ENCODE measurements at regions not wholly inside any gene's neighbourhood (a gene's known extent, or its start where the extent isn't known, plus 50 kb on each side); places are given as distances from the start of the nearest gene placed in this dataset.

- Mint-ChIP-seq H3K4me3 (no peak overlapping the region), H3K36me3 (ENCODE audit: low read depth) (no peaks in the 10 kb centered on the region), H3K27ac (peak overlapping the region; percentile 53 to 95 (median 84)), H3K4me1 (peaks cover 23% of the 10 kb centered on the region), H3K27me3 (ENCODE audit: low read depth) (no peaks in the 10 kb centered on the region), H3K9me3 (peaks cover 20% of the 10 kb centered on the region)
- no peak for TF ChIP-seq CTCF (IDR thresholded peaks at IDR 0.05; ENCODE audit: unreplicated experiment in 3 of 3)
These were observed 57.3 kb upstream of the PLSCR4 start for GRCh38 chr3:146308222-146308621.

DNA sequence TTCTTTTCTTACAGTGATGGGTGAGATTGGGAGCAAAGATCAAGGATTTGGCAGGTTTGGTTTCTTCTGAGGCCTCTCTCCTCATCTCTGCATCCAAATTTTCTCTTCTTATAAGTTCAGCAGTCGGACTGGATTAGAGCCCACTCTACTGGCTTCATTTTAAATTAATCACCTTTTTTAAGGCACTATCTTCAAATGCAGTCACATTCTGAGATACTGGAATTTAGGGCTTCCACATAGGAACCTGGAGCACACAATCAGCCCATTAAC lies 56.5 kb upstream of the PLSCR4 start:
- no peaks in the 10 kb centered on the region for H3K27me3 Mint-ChIP-seq (ENCODE audit: low read depth)
- peaks cover 23% of the 10 kb centered on the region for H3K4me1 Mint-ChIP-seq
- H3K9me3 Mint-ChIP-seq, result peaks cover 16% of the 10 kb centered on the region
- no peaks in the 10 kb centered on the region for H3K36me3 Mint-ChIP-seq (ENCODE audit: low read depth)
- peak overlapping the region in 2 of 3 experiments; percentile 85 to 95 for H3K27ac Mint-ChIP-seq
- no peak for TF ChIP-seq CTCF (IDR thresholded peaks at IDR 0.05; ENCODE audit: unreplicated experiment in 3 of 3)
- no peak overlapping the region for H3K4me3 Mint-ChIP-seq

DNA sequence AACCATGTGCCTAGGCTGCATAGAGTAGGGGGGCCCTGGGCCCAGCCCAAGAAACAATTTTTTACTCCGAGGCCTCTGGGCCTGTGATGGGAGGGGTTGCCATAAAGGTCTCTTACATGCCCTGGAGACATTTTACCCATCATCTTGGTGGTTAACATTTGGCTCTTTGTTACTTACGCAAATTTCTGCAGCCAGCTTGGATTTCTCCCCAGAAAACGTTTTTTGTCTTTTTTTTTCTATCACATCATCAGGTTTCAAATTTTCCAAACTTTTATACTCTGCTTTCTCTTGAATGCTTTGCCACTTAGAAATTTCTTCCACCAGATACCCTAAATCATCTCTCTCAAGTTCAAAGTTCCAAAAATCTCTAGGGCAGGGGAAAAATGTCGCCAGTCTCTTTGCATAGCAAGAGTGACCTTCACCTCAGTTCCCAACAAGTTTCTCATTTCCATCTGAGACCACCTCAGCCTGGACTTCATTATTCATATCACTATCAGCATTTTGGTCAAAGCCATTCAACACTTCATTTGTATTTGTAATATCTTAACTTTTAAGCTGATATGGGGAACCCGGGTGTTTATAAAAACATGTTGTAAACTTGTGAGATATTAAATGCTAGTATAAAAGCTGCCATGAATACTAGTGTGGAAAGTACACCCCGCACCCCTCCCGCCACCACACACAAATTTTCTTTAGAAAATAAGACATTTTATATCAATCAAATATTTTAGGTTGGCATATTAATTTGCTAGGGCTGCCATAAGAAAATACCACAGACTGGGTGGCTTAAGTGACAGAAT lies 56.0 kb upstream of the PLSCR4 start:
- peak overlapping the region in 2 of 3 experiments; percentile 85 to 95 for H3K27ac Mint-ChIP-seq
- H3K4me1 Mint-ChIP-seq, result peaks cover 23% of the 10 kb centered on the region
- TF ChIP-seq CTCF (IDR thresholded peaks at IDR 0.05; ENCODE audit: unreplicated experiment in 3 of 3), result no peak
- no peaks in the 10 kb centered on the region for H3K36me3 Mint-ChIP-seq (ENCODE audit: low read depth)
- peaks cover 14% of the 10 kb centered on the region for H3K9me3 Mint-ChIP-seq
- H3K4me3 Mint-ChIP-seq, result no peak overlapping the region
- H3K27me3 Mint-ChIP-seq (ENCODE audit: low read depth), result no peaks in the 10 kb centered on the region

DNA sequence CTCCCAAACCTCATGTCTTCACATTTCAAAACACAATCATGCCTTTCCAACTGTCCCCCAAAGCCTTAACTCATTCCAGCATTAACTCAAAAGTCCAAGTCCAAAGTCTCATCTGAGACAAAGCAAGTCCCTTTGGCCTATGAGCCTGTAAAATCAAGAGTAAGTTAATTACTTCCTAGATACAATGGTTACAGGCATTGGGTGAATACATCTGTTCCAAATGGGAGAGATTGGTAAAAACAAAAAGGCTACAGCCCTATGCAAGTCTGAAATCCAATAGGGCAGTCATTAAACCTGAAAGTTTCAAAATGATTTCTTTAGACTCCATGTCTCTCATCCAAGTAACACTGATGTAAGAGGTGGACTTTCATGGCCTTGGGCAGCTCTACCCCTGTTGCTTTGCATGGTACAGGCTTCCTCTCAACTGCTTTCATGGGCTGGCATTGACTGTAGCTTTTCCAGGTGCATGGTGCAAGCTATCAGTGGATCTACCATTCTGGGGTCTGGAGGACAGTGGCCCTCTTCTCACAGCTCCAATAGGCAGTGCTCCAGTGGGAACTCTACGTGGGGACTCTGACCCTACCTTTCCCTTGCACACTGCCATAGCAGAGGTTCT lies 55.0 kb upstream of the PLSCR4 start:
- Mint-ChIP-seq H3K27ac (no peak overlapping the region), H3K9me3 (peaks cover 14% of the 10 kb centered on the region), H3K27me3 (ENCODE audit: low read depth) (no peaks in the 10 kb centered on the region), H3K4me3 (no peak overlapping the region), H3K4me1 (peaks cover 23% of the 10 kb centered on the region), H3K36me3 (ENCODE audit: low read depth) (no peaks in the 10 kb centered on the region)
- no peak for TF ChIP-seq CTCF (IDR thresholded peaks at IDR 0.05; ENCODE audit: unreplicated experiment in 3 of 3)

- Mint-ChIP-seq H3K36me3 (ENCODE audit: low read depth) (no peaks in the 10 kb centered on the region), H3K4me3 (no peak overlapping the region), H3K27ac (no peak overlapping the region), H3K4me1 (peaks cover 7% of the 10 kb centered on the region), H3K27me3 (ENCODE audit: low read depth) (no peaks in the 10 kb centered on the region), H3K9me3 (peaks cover 12% of the 10 kb centered on the region)
- TF ChIP-seq CTCF (IDR thresholded peaks at IDR 0.05; ENCODE audit: unreplicated experiment in 3 of 3), result no peak
These were observed 49.9 kb upstream of the PLSCR4 start for GRCh38 chr3:146300768-146301167.
